ENCODE measurements at regions not wholly inside any gene's neighbourhood (a gene's known extent, or its start where the extent isn't known, plus 50 kb on each side); places are given as distances from the start of the nearest gene placed in this dataset.
"Not testable (repeated sequence)": the region's sequence is repeated elsewhere in the genome, so short reads cannot be mapped to it uniquely, and the experiment has no call there.

- no peak for DNase-seq (ENCODE audit: low read depth in 2 of 2)
Observed at GRCh38 chr9:99479929-99480328, 257.8 kb downstream of the SEC61B start.

GRCh38 chr9:99485459-99485858 lies 263.4 kb downstream of the SEC61B start:
- DNase-seq (ENCODE audit: low read depth in 2 of 2), result peak; percentile 67 to 68

GRCh38 chr9:99486684-99487083 lies 264.6 kb downstream of the SEC61B start:
- no peak for DNase-seq (ENCODE audit: low read depth in 2 of 2)

- no peak for DNase-seq (ENCODE audit: low read depth in 2 of 2)
Observed at GRCh38 chr9:99488131-99489059, 266.3 kb downstream of the SEC61B start.

GRCh38 chr9:99489060-99489413 lies 267.0 kb downstream of the SEC61B start:
- DNase-seq (ENCODE audit: low read depth in 2 of 2), result peak; percentile 60 to 71

- no peak for DNase-seq (ENCODE audit: low read depth in 2 of 2)
Observed at GRCh38 chr9:99490729-99491128, 268.6 kb downstream of the SEC61B start.

GRCh38 chr9:99491408-99492158 lies 269.5 kb downstream of the SEC61B start:
- no peak for DNase-seq (ENCODE audit: low read depth in 2 of 2)

- DNase-seq (ENCODE audit: low read depth in 2 of 2), result no peak
Observed at GRCh38 chr9:99497641-99498040, 275.6 kb downstream of the SEC61B start.

- not testable (repeated sequence) for DNase-seq (ENCODE audit: low read depth in 2 of 2)
Observed at GRCh38 chr9:99498979-99499378, 276.9 kb downstream of the SEC61B start.

- no peak for DNase-seq (ENCODE audit: low read depth in 2 of 2)
Observed at GRCh38 chr9:99505936-99506335, 283.9 kb downstream of the SEC61B start.

- DNase-seq (ENCODE audit: low read depth in 2 of 2), result no peak
Observed at GRCh38 chr9:99506747-99507348, 284.8 kb downstream of the SEC61B start.

GRCh38 chr9:99509065-99509745 lies 287.1 kb downstream of the SEC61B start:
- DNase-seq (ENCODE audit: low read depth in 2 of 2), result no peak

GRCh38 chr9:99509900-99510535 lies 287.9 kb downstream of the SEC61B start:
- no peak for DNase-seq (ENCODE audit: low read depth in 2 of 2)

GRCh38 chr9:99511723-99512122 lies 289.6 kb downstream of the SEC61B start:
- DNase-seq (ENCODE audit: low read depth in 2 of 2), result no peak

GRCh38 chr9:99513441-99514112 lies 291.5 kb downstream of the SEC61B start:
- no peak for DNase-seq (ENCODE audit: low read depth in 2 of 2)

GRCh38 chr9:99515093-99515492 lies 293.0 kb downstream of the SEC61B start:
- no peak for DNase-seq (ENCODE audit: low read depth in 2 of 2)

GRCh38 chr9:99515895-99516656 lies 294.0 kb downstream of the SEC61B start:
- no peak for DNase-seq (ENCODE audit: low read depth in 2 of 2)

- no peak for DNase-seq (ENCODE audit: low read depth in 2 of 2)
Observed at GRCh38 chr9:99516657-99517049, 294.6 kb downstream of the SEC61B start.

GRCh38 chr9:99523838-99524237 lies 297.8 kb upstream of the NR4A3 start:
- no peak for DNase-seq (ENCODE audit: low read depth in 2 of 2)

GRCh38 chr9:99531313-99531712 lies 290.4 kb upstream of the NR4A3 start:
- DNase-seq (ENCODE audit: low read depth in 2 of 2), result no peak

All from fibroblast of skin of left biceps (primary cell).